ENCODE measurements at regions not wholly inside any gene's neighbourhood (a gene's known extent, or its start where the extent isn't known, plus 50 kb on each side); places are given as distances from the start of the nearest gene placed in this dataset.

- no peaks in the 10 kb centered on the region for H4K20me1 ChIP-seq (ENCODE audit: insufficient read depth, low read length)
- no peaks in the 10 kb centered on the region for H3K9me3 ChIP-seq (ENCODE audit: low read length)
- in situ Hi-C loops (cut with HindIII; ENCODE audit: extremely low pct_ligation_motif_present, low pct_unique_long_range_greater_than_20kb) (no loop called here), intact Hi-C loops (cut with micrococcal nuclease; ENCODE audit: unreplicated experiment) (no loop called here)
- no peaks in the 10 kb centered on the region for H3K27me3 ChIP-seq (ENCODE audit: control insufficient read depth in 1 of 2, insufficient read depth in 2 of 2, low read length in 2 of 2)
- no peaks in the 10 kb centered on the region for H3K36me3 ChIP-seq (replicated peaks in 1 of 2; ENCODE audit: control insufficient read depth in 1 of 2, insufficient read depth in 2 of 2, low read length in 2 of 2)
- FAIRE-seq (no peak), DNase-seq (ENCODE audit: low spot score) (no peak), ATAC-seq (no peak)
- no peak overlapping the region for H3K4me3 ChIP-seq (replicated peaks in 1 of 3; ENCODE audit: insufficient read depth in 1 of 3, low read depth in 2 of 3, low read length in 3 of 3)
- no peaks in the 10 kb centered on the region for H3K79me2 ChIP-seq (ENCODE audit: insufficient read depth, low read length)
- BruUV-seq (replicated peaks) = no TSS peak
- no peaks in the 10 kb centered on the region for H3K4me1 ChIP-seq (ENCODE audit: insufficient read depth, low read length)
- CTCF ChIA-PET (ENCODE audit: low intra/inter-chr PET ratio, low total read pairs) = no interaction called here
- H2AFZ ChIP-seq (ENCODE audit: low read length) = no peak overlapping the region
- no peak overlapping the region for H3K27ac ChIP-seq (ENCODE audit: extremely low read length, insufficient read depth, low read length)
- no peak overlapping the region for H3K4me2 ChIP-seq (ENCODE audit: low read depth, low read length)
- no peak for TF ChIP-seq ZNF800 (CRISPR knock-in tag; IDR thresholded peaks at IDR 0.05)
- no peak for TF ChIP-seq ZBTB25 (CRISPR knock-in tag; IDR thresholded peaks at IDR 0.05)
- TF ChIP-seq NFIB (CRISPR knock-in tag; IDR thresholded peaks at IDR 0.05; ENCODE audit: borderline replicate concordance) = no peak
- no peak for TF ChIP-seq GLMP (CRISPR knock-in tag; IDR thresholded peaks at IDR 0.05; ENCODE audit: borderline replicate concordance)
- TF ChIP-seq POLR2G (IDR thresholded peaks at IDR 0.05; ENCODE audit: low read depth, low read length) = no peak
- TF ChIP-seq ZNF747 (CRISPR knock-in tag; IDR thresholded peaks at IDR 0.05; ENCODE audit: borderline replicate concordance) = no peak
- TF ChIP-seq STAT5B (CRISPR knock-in tag; IDR thresholded peaks at IDR 0.05) = no peak
- no peak for TF ChIP-seq HMGA1 (CRISPR knock-in tag; conservative IDR thresholded peaks at IDR 0.05)
- TF ChIP-seq ZBTB43 (CRISPR knock-in tag; conservative IDR thresholded peaks at IDR 0.05) = no peak
- TF ChIP-seq ZNF234 (CRISPR knock-in tag; conservative IDR thresholded peaks at IDR 0.05) = no peak
- no peak for TF ChIP-seq ZNF556 (CRISPR knock-in tag; IDR thresholded peaks at IDR 0.05; ENCODE audit: borderline replicate concordance)
- TF ChIP-seq RXRB (CRISPR knock-in tag; IDR thresholded peaks at IDR 0.05; ENCODE audit: borderline replicate concordance) = no peak
- TF ChIP-seq ZNF460 (CRISPR knock-in tag; IDR thresholded peaks at IDR 0.05; ENCODE audit: borderline replicate concordance) = no peak
- TF ChIP-seq KDM5A (IDR thresholded peaks at IDR 0.05; ENCODE audit: borderline replicate concordance, low read length) = no peak
- TF ChIP-seq ZNF569 (CRISPR knock-in tag; IDR thresholded peaks at IDR 0.05; ENCODE audit: borderline replicate concordance) = no peak
- no peak for TF ChIP-seq ZBTB42 (CRISPR knock-in tag; IDR thresholded peaks at IDR 0.05)
- TF ChIP-seq KLF15 (CRISPR knock-in tag; IDR thresholded peaks at IDR 0.05; ENCODE audit: borderline replicate concordance) = no peak
- TF ChIP-seq ASH2L (IDR thresholded peaks at IDR 0.05; ENCODE audit: insufficient read length, low read depth, low read length) = no peak
- no peak for TF ChIP-seq ZNF414 (CRISPR knock-in tag; IDR thresholded peaks at IDR 0.05)
- POLR2A ChIA-PET = no interaction called here
- no peak overlapping the region for H3K9ac ChIP-seq (ENCODE audit: insufficient read depth, low read depth, low read length)
Observed at GRCh38 chr5:88550736-88551135, 282.1 kb upstream of the TMEM161B start.
